ENCODE measurements at regions not wholly inside any gene's neighbourhood (a gene's known extent, or its start where the extent isn't known, plus 50 kb on each side); places are given as distances from the start of the nearest gene placed in this dataset.

- POLR2A ChIA-PET (ENCODE audit: low non-redundant PET) = no interaction called here
- H3K36me3 ChIP-seq (ENCODE audit: insufficient read depth, low read length, poor library complexity, severe bottlenecking) = no peaks in the 10 kb centered on the region
- H3K4me1 ChIP-seq (ENCODE audit: insufficient read depth, low read length, poor library complexity, severe bottlenecking) = peaks cover 6% of the 10 kb centered on the region
- H3K9me3 ChIP-seq (ENCODE audit: low read depth, low read length, poor library complexity, severe bottlenecking) = no peaks in the 10 kb centered on the region
- no peak for DNase-seq (ENCODE audit: low spot score)
- H3K27ac ChIP-seq (ENCODE audit: low read depth, low read length, poor library complexity, severe bottlenecking) = no peak overlapping the region
- no TSS peak for BruUV-seq (replicated peaks)
- intact Hi-C loops (cut with micrococcal nuclease; ENCODE audit: unreplicated experiment) = no loop called here
- CTCF ChIA-PET = no interaction called here
- H3K27me3 ChIP-seq (replicated peaks; ENCODE audit: insufficient read depth, low read depth, low read length, poor library complexity) = no peaks in the 10 kb centered on the region
- TF ChIP-seq CTCF (conservative IDR thresholded peaks at IDR 0.05; ENCODE audit: low read depth, low read length) (no peak), EZH2 (IDR thresholded peaks at IDR 0.05; ENCODE audit: borderline replicate concordance, low read depth, low read length, poor library complexity, severe bottlenecking) (no peak)
- no peak overlapping the region for H3K4me3 ChIP-seq (ENCODE audit: low read depth, low read length, poor library complexity, severe bottlenecking)
These were observed 174.3 kb upstream of the FAT3 start for GRCh38 chr11:92050305-92050704.

- no peak overlapping the region for H3K4me3 ChIP-seq (ENCODE audit: low read depth, low read length, poor library complexity, severe bottlenecking)
- DNase-seq (ENCODE audit: low spot score) = peak; percentile 60
- H3K36me3 ChIP-seq (ENCODE audit: insufficient read depth, low read length, poor library complexity, severe bottlenecking) = no peaks in the 10 kb centered on the region
- intact Hi-C loops (cut with micrococcal nuclease; ENCODE audit: unreplicated experiment) = no loop called here
- TF ChIP-seq CTCF (conservative IDR thresholded peaks at IDR 0.05; ENCODE audit: low read depth, low read length) = no peak
- no peak for TF ChIP-seq EZH2 (IDR thresholded peaks at IDR 0.05; ENCODE audit: borderline replicate concordance, low read depth, low read length, poor library complexity, severe bottlenecking)
- H3K4me1 ChIP-seq (ENCODE audit: insufficient read depth, low read length, poor library complexity, severe bottlenecking) = peaks cover 6% of the 10 kb centered on the region
- POLR2A ChIA-PET (ENCODE audit: low non-redundant PET) = no interaction called here
- H3K27me3 ChIP-seq (replicated peaks; ENCODE audit: insufficient read depth, low read depth, low read length, poor library complexity) = no peaks in the 10 kb centered on the region
- H3K27ac ChIP-seq (ENCODE audit: low read depth, low read length, poor library complexity, severe bottlenecking) = no peak overlapping the region
- no TSS peak for BruUV-seq (replicated peaks)
- CTCF ChIA-PET = no interaction called here
- no peaks in the 10 kb centered on the region for H3K9me3 ChIP-seq (ENCODE audit: low read depth, low read length, poor library complexity, severe bottlenecking)
These were observed 176.2 kb upstream of the FAT3 start for GRCh38 chr11:92048415-92048814.

GRCh38 chr11:92046103-92046502, 178.5 kb upstream of the FAT3 start:
- ChIA-PET POLR2A (ENCODE audit: low non-redundant PET) (no interaction called here), CTCF (no interaction called here)
- no TSS peak for BruUV-seq (replicated peaks)
- intact Hi-C loops (cut with micrococcal nuclease; ENCODE audit: unreplicated experiment) = no loop called here
- H3K36me3 ChIP-seq (ENCODE audit: insufficient read depth, low read length, poor library complexity, severe bottlenecking) = no peaks in the 10 kb centered on the region
- H3K9me3 ChIP-seq (ENCODE audit: low read depth, low read length, poor library complexity, severe bottlenecking) = no peaks in the 10 kb centered on the region
- TF ChIP-seq EZH2 (IDR thresholded peaks at IDR 0.05; ENCODE audit: borderline replicate concordance, low read depth, low read length, poor library complexity, severe bottlenecking) (no peak), CTCF (conservative IDR thresholded peaks at IDR 0.05; ENCODE audit: low read depth, low read length) (no peak)
- peaks cover 6% of the 10 kb centered on the region for H3K4me1 ChIP-seq (ENCODE audit: insufficient read depth, low read length, poor library complexity, severe bottlenecking)
- no peak overlapping the region for H3K27ac ChIP-seq (ENCODE audit: low read depth, low read length, poor library complexity, severe bottlenecking)
- no peaks in the 10 kb centered on the region for H3K27me3 ChIP-seq (replicated peaks; ENCODE audit: insufficient read depth, low read depth, low read length, poor library complexity)
- H3K4me3 ChIP-seq (ENCODE audit: low read depth, low read length, poor library complexity, severe bottlenecking) = no peak overlapping the region
- no peak for DNase-seq (ENCODE audit: low spot score)
